ENCODE measurements at regions not wholly inside any gene's neighbourhood (a gene's known extent, or its start where the extent isn't known, plus 50 kb on each side); places are given as distances from the start of the nearest gene placed in this dataset.

GRCh38 chr3:36193448-36193847 is 186.9 kb upstream of the STAC start:
- TF ChIP-seq POLR2A (IDR thresholded peaks at IDR 0.05) = no peak
- TF ChIP-seq CTCF (IDR thresholded peaks at IDR 0.05) = no peak
- TF ChIP-seq EP300 (IDR thresholded peaks at IDR 0.05) = no peak
